ENCODE measurements at regions not wholly inside any gene's neighbourhood (a gene's known extent, or its start where the extent isn't known, plus 50 kb on each side); places are given as distances from the start of the nearest gene placed in this dataset.
A peak's percentile ranks its signal among the peaks of the same experiment; 100 is the strongest.
"Not testable (repeated sequence)": the region's sequence is repeated elsewhere in the genome, so short reads cannot be mapped to it uniquely, and the experiment has no call there.

GRCh38 chr2:242010252-242011166 lies 141.0 kb downstream of the RTP5 start:
- not testable (repeated sequence) for DNase-seq

- DNase-seq: peak in 1 of 2 donors; percentile 12
Measured at GRCh38 chr2:242011167-242011513, 141.6 kb downstream of the RTP5 start.

- peak in 1 of 2 donors; percentile 14 for DNase-seq
Measured at GRCh38 chr2:242011516-242011915, 142.0 kb downstream of the RTP5 start.

GRCh38 chr2:242011991-242012764 lies 142.6 kb downstream of the RTP5 start:
- peak in 1 of 2 donors; percentile 15 for DNase-seq

GRCh38 chr2:242012956-242013764 lies 143.6 kb downstream of the RTP5 start:
- peak in 1 of 2 donors; percentile 14 for DNase-seq

GRCh38 chr2:242013771-242014170 lies 144.2 kb downstream of the RTP5 start:
- DNase-seq: no peak

GRCh38 chr2:242015108-242016065 lies 145.9 kb downstream of the RTP5 start:
- no peak for DNase-seq

GRCh38 chr2:242017086-242017485 lies 147.6 kb downstream of the RTP5 start:
- no peak for DNase-seq

- DNase-seq: not testable (repeated sequence)
Measured at GRCh38 chr2:242018416-242018815, 148.9 kb downstream of the RTP5 start.

- DNase-seq: no peak
Measured at GRCh38 chr2:242019344-242019743, 149.8 kb downstream of the RTP5 start.

GRCh38 chr2:242020196-242021004 lies 150.9 kb downstream of the RTP5 start:
- DNase-seq: no peak

GRCh38 chr2:242022550-242023290 lies 153.2 kb downstream of the RTP5 start:
- DNase-seq: no peak

- peak in 1 of 2 donors; percentile 7 for DNase-seq
Measured at GRCh38 chr2:242024751-242025355, 155.3 kb downstream of the RTP5 start.

- DNase-seq: peak in 1 of 2 donors; percentile 9
Measured at GRCh38 chr2:242027676-242028450, 158.3 kb downstream of the RTP5 start.

GRCh38 chr2:242029422-242030225 lies 160.1 kb downstream of the RTP5 start:
- peak in 1 of 2 donors; percentile 15 for DNase-seq

- DNase-seq: peak in 1 of 2 donors; percentile 13
Measured at GRCh38 chr2:242030226-242030575, 160.7 kb downstream of the RTP5 start.

GRCh38 chr2:242030858-242031257 lies 161.3 kb downstream of the RTP5 start:
- peak in 1 of 2 donors; percentile 14 for DNase-seq

GRCh38 chr2:242031481-242032019 lies 162.0 kb downstream of the RTP5 start:
- peak; percentile 25 to 48 for DNase-seq
